CMK (cell line): ENCODE measurements at regions not wholly inside any gene's neighbourhood (a gene's known extent, or its start where the extent isn't known, plus 50 kb on each side); places are given as distances from the start of the nearest gene placed in this dataset.

Experiments
- DNase-seq: peaks from one replicate; pipeline ENCODE4 v3.0.0-alpha.2; 2010; ENCODE audit warnings: low read depth

DNA sequence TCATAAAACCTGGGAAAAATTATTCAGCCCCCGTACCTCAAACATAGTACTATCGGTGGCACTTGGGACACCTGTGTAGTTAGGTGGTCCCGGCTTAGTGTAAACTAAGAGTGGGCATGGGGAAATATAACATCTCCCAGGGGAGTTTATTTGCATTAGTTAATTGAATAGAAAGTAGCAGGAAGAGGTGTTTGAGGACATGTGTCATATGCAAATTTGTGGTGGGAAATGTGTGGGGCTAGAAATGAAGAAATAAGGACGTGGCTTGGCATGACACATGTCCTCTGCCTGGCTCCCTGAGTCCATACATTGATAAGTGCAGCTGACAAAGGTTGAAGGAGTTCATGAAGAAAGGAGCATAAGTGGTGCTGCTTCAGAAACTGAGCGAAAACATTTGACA is 483.6 kb downstream of the SH2D1A start:
- no peak for DNase-seq

GRCh38 chrX:124836786-124837185 is 482.9 kb upstream of the TEX13C start:
- no peak for DNase-seq

GRCh38 chrX:124842205-124842604 is 477.5 kb upstream of the TEX13C start:
- DNase-seq, result no peak

DNA sequence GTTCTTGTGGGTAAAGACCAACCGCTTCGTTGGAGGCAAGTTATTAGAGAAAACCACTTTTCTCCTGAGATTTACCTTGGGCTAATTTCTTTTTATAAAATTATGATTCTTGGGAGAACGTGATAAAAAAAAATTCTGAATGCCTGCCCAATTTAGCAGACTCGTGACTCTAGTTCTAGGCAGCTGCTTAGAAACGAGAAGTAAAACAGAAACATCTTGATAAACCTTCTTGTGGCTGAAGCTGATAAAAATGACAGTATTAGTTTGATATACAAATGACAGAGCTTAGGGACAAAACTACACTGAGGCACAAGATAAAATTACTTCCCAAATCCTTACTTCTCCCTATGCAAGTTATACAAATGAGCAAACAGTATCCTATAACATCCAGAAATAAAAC is 458.9 kb upstream of the TEX13C start:
- no peak for DNase-seq

DNA sequence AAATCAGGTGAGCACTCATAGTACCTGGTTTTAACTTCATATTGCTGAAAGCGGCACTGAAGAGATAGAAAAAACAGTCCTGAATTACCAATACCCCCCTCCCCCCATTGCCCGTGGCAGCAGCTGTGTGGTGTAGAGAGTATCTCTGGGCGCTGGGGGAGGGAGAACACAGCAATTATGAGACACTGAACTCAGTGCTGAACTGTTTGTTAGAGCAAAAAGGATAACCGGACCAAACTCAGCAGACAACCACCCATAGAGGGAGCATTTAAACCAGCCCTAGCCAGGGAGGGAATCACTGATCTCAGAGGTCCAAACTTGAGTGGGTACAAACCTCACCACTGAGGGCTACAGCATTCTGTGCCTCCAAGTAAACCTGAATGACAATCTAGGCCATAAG is 457.4 kb upstream of the TEX13C start:
- no peak for DNase-seq

DNA sequence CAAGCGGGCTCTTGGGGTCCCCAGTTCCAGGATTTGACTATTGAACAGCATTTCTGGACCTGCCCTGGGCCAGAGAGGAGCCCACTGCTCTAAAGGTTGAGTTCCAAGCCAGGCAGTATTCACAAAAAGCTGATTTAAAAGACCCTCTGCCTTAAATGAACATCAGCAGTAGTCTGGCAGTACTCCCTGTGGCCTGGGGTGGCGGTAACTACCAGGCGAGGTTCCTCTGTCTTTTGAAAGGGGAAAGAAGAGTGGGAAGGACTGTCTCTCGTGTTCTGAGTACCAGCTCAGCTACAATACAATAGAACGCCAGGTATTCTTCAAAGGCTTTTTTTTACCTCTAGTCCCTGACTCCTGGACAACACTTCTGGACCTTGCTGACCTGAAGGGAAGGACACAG is 456.4 kb upstream of the TEX13C start:
- no peak for DNase-seq

DNA sequence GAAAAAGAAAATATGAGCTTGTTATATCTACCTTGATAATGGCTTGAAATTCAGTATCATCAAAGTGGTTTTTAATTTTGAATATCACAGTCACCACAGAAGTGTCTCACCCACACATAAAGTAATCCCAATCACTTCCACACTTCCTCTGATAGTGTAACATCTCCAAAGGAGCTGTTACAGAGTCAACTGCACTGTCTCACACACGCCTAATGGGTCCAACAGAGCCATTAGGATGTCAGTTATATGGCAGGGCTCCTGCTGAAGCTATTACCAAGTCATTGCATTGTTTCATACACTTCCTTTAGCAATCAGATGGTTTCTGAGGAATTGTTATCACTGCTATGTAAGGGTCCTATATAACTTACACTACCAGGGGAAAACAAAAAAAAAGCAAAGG is 432.1 kb upstream of the TEX13C start:
- DNase-seq, result no peak

- no peak for DNase-seq
Observed at GRCh38 chrX:124895947-124896346, 423.7 kb upstream of the TEX13C start.

DNA sequence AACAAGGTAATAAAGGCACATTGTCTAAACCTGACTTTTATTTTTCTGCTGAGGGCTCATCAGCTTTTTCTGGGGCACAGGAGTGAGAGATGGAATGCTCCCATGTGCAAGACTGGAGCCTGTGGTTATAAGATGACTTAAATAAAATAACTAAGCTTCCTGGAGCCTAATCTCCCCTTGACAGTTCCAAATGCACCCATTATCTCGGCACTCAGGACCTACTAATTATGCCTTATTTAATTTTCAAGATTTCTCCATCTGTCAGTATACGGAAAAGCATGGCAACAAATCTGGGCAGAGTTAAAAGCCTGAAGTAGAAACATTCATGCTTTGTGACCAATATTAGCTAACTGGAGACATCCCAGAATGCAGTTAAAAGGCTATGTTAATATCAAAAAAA is 416.7 kb upstream of the TEX13C start:
- no peak for DNase-seq

DNA sequence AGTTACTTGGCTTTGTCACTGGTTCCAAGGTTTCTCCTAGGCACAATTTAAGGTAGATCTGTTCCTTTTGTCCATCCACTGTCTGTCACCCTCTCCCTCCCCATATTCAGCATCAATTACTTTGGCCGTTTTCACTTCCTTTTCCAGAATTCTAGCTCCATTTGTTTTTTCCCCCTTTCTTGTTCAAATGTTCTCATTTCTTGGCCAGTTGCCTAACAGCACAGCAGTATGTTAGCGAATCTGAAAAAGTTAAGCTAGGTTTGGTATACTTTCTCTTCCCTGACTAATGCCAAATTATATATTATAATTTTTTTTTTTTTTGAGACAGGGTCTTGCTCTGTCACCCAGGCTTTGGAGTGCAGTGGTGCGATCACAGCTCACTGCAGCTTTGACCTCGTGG is 409.1 kb upstream of the TEX13C start:
- no peak for DNase-seq

DNA sequence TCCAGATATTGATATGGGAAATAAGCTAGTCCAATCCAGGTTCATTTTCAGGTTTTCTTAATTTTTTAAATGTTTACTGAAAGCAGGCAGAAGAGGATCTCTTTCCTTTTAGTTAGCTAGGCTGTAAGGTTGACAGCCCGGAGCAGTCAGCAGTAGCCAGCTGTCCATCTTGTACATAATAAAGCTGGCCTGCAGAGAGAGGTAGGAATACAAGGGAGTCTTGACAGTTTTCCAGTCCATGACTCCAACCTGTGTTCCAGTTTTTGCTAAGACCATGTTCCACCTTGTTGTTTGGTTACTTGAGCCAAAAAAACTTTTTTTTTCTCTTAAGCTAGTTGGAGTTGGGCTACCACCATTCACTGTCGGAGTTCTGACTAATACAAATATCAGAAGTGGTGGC is 402.7 kb upstream of the TEX13C start:
- DNase-seq, result no peak

DNA sequence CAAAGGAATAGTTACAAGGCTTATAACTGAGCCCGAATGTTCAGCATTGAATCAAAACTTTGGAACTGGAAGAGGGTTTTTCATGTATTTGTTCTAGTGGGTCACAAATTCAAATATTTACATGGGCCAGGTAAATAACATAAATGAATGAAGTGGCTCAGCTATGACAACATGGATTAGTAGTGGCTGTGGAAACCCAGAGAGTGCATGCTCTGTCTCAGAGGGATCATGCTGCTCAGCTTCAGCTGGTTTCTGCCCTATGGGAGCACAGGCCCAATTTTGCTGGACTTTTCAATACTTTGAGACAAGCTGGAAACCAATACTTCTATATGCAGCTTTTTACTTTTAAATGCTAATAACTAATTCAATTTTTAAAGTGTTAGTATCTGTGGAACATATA is 394.0 kb upstream of the TEX13C start:
- no peak for DNase-seq

DNA sequence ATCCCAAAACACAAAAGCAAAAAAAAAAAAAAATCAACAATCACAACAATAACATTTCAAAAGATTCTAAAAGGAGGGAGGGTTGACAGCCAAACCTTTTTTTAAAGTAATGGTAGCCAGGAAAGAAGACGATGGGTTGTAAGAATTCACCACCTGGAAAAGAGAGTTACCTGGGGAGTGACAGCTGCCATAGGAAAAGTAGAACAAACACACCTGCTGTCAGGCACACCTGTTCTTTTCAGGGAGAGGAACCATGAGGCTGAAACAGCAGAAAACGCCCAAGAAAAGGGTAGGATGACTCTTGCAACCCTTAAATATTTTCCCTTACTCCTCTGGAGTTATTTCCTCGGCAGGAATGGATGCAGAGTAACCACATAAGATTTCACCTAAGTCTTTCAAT is 388.4 kb upstream of the TEX13C start:
- DNase-seq, result no peak

- no peak for DNase-seq
Observed at GRCh38 chrX:124931958-124932357, 387.7 kb upstream of the TEX13C start.

- DNase-seq, result no peak
Observed at GRCh38 chrX:124938715-124939114, 381.0 kb upstream of the TEX13C start.

DNA sequence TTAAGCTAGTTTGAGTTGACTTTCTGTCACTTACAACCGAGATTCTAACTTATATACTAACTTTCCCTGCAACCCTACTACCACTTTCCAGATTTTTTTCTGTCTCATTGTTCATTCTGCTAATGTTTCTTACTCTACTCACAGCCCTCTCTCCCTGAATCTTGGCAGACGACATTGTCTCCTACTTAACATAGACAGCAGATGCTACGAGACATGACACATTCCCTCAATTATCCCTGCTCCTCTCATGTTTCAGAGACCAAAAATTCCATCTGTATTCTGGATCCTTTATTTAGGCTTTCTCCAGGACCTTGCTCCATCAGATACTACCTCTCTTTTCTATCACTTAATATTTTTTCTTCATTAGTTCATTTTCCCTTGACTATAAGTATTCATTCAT is 379.1 kb upstream of the TEX13C start:
- no peak for DNase-seq

DNA sequence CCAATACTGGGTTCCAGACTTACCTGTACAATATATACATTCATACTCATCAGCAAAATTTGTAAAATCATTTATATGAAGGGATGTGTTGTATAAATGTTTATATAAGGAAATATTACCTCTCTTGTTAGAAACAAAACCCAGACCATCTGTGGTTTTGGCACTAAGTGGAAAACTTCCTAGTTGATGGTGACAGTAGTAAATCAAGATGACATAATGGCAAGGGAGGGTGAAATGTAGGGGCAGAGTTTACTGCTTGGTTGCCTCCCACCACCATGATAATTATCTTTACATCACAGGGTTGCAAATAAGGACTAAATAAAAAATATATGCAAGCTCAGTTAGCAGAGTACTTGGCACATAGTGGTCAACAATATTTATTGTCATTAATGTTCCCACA is 365.3 kb upstream of the TEX13C start:
- DNase-seq, result no peak

GRCh38 chrX:124960454-124960853 is 359.2 kb upstream of the TEX13C start:
- no peak for DNase-seq

GRCh38 chrX:124963717-124964116 is 356.0 kb upstream of the TEX13C start, which contains the start of gene TENM1:
TSS of gene TENM1 (minus strand) at chrX:124963817.
- DNase-seq, result no peak

GRCh38 chrX:124975456-124975855 is 344.2 kb upstream of the TEX13C start:
- DNase-seq, result no peak

DNA sequence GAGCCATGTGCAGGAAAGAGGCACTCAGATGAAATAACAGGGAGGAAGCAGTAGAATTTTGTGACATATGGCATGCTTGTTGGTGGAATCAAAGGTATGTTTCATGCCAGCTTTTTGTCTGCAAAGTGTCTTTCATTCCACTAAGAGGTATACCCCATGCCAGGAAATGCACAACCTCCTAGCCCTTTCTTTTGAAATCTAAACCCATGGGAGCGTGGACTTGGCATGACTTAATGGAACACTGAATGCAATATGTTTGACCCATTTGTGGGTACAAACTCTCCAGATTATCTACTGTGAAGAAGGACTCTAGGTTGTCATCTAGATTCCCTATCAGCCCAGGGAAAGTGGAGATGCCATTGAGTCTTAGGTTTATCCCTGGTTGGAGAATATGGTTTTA is 338.3 kb upstream of the TEX13C start:
- DNase-seq, result no peak

DNA sequence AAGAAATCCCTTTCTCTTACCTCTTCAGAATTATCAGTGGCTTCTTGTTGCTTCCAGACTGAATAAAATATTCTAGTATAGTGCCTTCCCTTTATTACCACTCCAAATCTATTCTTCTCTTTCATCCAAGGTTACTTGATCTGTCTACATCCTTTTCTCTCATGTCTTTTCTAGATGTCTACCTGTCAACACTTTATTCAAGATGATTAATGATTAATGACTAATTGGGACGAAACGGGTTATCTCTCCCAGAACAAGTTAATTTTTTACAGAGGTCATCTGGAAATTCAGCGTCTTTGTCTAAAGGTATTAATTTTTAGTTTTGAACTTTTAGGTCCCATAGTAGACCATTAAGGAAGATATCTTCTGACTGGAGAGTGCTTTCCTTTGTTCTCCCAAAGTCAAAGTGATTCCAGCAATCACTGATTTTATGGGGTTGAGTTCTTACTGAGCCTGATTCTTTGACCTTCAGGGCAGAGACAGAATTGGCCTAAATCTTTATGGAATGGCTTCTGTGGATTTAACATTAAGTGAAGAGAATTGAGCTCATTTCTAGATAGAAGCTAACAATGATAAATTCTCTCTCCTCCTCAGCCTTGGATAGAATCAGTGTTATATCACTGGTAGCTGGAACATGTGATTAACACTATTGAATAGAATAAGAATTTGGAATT is 335.4 kb upstream of the TEX13C start:
- DNase-seq, result no peak

- no peak for DNase-seq
Observed at GRCh38 chrX:124986284-124986683, 333.4 kb upstream of the TEX13C start.

- DNase-seq, result no peak
Observed at GRCh38 chrX:124993735-124994134, 325.9 kb upstream of the TEX13C start.

GRCh38 chrX:124994404-124994803 is 325.3 kb upstream of the TEX13C start:
- DNase-seq, result no peak
